Inferior parietal cortex (tissue), 1 donor: ENCODE measurements at regions not wholly inside any gene's neighbourhood (a gene's known extent, or its start where the extent isn't known, plus 50 kb on each side); places are given as distances from the start of the nearest gene placed in this dataset.

Source experiments
- DNase-seq: peaks from one replicate; pipeline ENCODE4 v3.0.0-alpha.2; 2016; ENCODE audit errors: extremely low spot score

- no peak for DNase-seq
Observed at GRCh38 chr10:21208666-21209316, 311.7 kb upstream of the NEBL start.

GRCh38 chr10:21207852-21208646 lies 310.9 kb upstream of the NEBL start:
- DNase-seq: no peak

- no peak for DNase-seq
Observed at GRCh38 chr10:21205328-21205727, 308.2 kb upstream of the NEBL start.

GRCh38 chr10:21203473-21204107 lies 306.5 kb upstream of the NEBL start:
- DNase-seq: no peak

- DNase-seq: no peak
Observed at GRCh38 chr10:21202776-21203462, 305.8 kb upstream of the NEBL start.

- no peak for DNase-seq
Observed at GRCh38 chr10:21199501-21199900, 302.4 kb upstream of the NEBL start.

GRCh38 chr10:21197838-21198237 lies 300.7 kb upstream of the NEBL start:
- no peak for DNase-seq

- peak; percentile 47 for DNase-seq
Observed at GRCh38 chr10:21196822-21197395, 299.8 kb upstream of the NEBL start.

- no peak for DNase-seq
Observed at GRCh38 chr10:21195252-21195651, 298.1 kb upstream of the NEBL start.

- no peak for DNase-seq
Observed at GRCh38 chr10:21194510-21194993, 297.4 kb upstream of the NEBL start.

- no peak for DNase-seq
Observed at GRCh38 chr10:21193196-21193595, 296.1 kb upstream of the NEBL start.

- no peak for DNase-seq
Observed at GRCh38 chr10:21191512-21191911, 294.4 kb upstream of the NEBL start.

- DNase-seq: no peak
Observed at GRCh38 chr10:21184984-21185383, 287.9 kb upstream of the NEBL start.

- no peak for DNase-seq
Observed at GRCh38 chr10:21184216-21184615, 287.1 kb upstream of the NEBL start.

GRCh38 chr10:21183025-21183424 lies 285.9 kb upstream of the NEBL start:
- DNase-seq: no peak

- DNase-seq: no peak
Observed at GRCh38 chr10:21181451-21181850, 284.3 kb upstream of the NEBL start.

GRCh38 chr10:21180604-21181003 lies 283.5 kb upstream of the NEBL start:
- no peak for DNase-seq

GRCh38 chr10:21176934-21177480 lies 279.9 kb upstream of the NEBL start:
- no peak for DNase-seq

GRCh38 chr10:21175797-21176196 lies 278.7 kb upstream of the NEBL start:
- DNase-seq: no peak

- DNase-seq: no peak
Observed at GRCh38 chr10:21174715-21175495, 277.8 kb upstream of the NEBL start.
